Stomach (tissue), 4 donors: ENCODE measurements at regions not wholly inside any gene's neighbourhood (a gene's known extent, or its start where the extent isn't known, plus 50 kb on each side); places are given as distances from the start of the nearest gene placed in this dataset.

ENCODE experiments used
- CTCF ChIP-seq, 7 experiments: fragments of 450-650 bp in 4 of 7; fragments of 200-600 bp in 3 of 7; sonication (generic) in 3 of 7; IDR thresholded peaks; one replicate each; pipeline ENCODE4 v1.5.1; 2016 to 2019; ENCODE audit warnings: antibody characterized with exemption in 7 of 7, control low read depth in 2 of 7, mild to moderate bottlenecking in 1 of 7
- POLR2A ChIP-seq, 4 donors: fragments of 450-650 bp; IDR thresholded peaks; one replicate each; pipeline ENCODE4 v1.6.1; 2016; ENCODE audit warnings: antibody characterized with exemption in 4 of 4, control low read depth in 2 of 4, mild to moderate bottlenecking in 1 of 4, moderate library complexity in 1 of 4

GRCh38 chr12:105729926-105730325 lies 399.4 kb downstream of the C12orf75 start:
- no peak for TF ChIP-seq CTCF (IDR thresholded peaks at IDR 0.05)
- no peak for TF ChIP-seq POLR2A (IDR thresholded peaks at IDR 0.05)
